ENCODE measurements at regions not wholly inside any gene's neighbourhood (a gene's known extent, or its start where the extent isn't known, plus 50 kb on each side); places are given as distances from the start of the nearest gene placed in this dataset.

DNA sequence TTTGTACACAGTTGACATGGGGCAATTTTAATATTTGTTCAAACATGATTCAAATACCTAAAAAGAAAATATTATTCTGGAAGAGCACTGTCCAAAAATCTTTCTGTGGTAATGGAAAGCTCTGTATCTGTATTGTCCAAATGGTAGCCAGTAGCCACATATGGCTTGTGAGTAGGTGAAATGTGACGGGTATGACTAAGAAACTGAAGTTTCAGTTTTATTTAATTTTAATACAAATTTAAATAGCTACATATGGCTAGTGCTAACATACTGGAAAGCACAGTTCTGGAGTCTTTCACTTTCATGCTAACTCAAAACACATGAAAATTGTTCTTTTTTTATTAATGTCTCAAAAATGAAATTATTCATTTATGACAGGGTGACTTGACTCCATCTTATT is 132.6 kb downstream of the PLK2 start:
- peaks cover 6% of the 10 kb centered on the region for H3K4me1 Mint-ChIP-seq (ENCODE audit: low read depth, unreplicated experiment)
- Histone ChIP-seq H3K36me3 (ENCODE audit: control insufficient read depth, insufficient read depth, low read length) (no peaks in the 10 kb centered on the region), H3K4me1 (no peaks in the 10 kb centered on the region; the same call in 1 of the 2 replicates), H3K9me3 (no peaks in the 10 kb centered on the region), H3K27me3 (replicated peaks; ENCODE audit: control insufficient read depth, insufficient read depth, low read length) (no peaks in the 10 kb centered on the region), H3K4me3 (ENCODE audit: low read depth, low read length) (no peak overlapping the region)
- ChIA-PET CTCF (no interaction called here), POLR2A (no interaction called here)
- no TSS peak for BruUV-seq (replicated peaks)
- intact Hi-C loops (cut with micrococcal nuclease; ENCODE audit: unreplicated experiment) = no loop called here
- H3K27ac Mint-ChIP-seq (ENCODE audit: unreplicated experiment) = no peak overlapping the region
- H3K4me3 Mint-ChIP-seq (ENCODE audit: unreplicated experiment) = no peak overlapping the region
- no peak for DNase-seq
- no peaks in the 10 kb centered on the region for H3K36me3 Mint-ChIP-seq (ENCODE audit: insufficient read depth, unreplicated experiment)
- no peaks in the 10 kb centered on the region for H3K27me3 Mint-ChIP-seq (ENCODE audit: insufficient read depth, unreplicated experiment)
- TF ChIP-seq, protein P1, sequence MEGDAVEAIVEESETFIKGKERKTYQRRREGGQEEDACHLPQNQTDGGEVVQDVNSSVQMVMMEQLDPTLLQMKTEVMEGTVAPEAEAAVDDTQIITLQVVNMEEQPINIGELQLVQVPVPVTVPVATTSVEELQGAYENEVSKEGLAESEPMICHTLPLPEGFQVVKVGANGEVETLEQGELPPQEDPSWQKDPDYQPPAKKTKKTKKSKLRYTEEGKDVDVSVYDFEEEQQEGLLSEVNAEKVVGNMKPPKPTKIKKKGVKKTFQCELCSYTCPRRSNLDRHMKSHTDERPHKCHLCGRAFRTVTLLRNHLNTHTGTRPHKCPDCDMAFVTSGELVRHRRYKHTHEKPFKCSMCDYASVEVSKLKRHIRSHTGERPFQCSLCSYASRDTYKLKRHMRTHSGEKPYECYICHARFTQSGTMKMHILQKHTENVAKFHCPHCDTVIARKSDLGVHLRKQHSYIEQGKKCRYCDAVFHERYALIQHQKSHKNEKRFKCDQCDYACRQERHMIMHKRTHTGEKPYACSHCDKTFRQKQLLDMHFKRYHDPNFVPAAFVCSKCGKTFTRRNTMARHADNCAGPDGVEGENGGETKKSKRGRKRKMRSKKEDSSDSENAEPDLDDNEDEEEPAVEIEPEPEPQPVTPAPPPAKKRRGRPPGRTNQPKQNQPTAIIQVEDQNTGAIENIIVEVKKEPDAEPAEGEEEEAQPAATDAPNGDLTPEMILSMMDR (IDR thresholded peaks at IDR 0.05; ENCODE audit: insufficient read depth in 1 of 2, low read depth in 1 of 2, low read length in 1 of 2, severe bottlenecking in 1 of 2, unreplicated experiment in 1 of 2) = no peak
- H3K9me3 Mint-ChIP-seq (ENCODE audit: unreplicated experiment) = no peaks in the 10 kb centered on the region

- H3K9me3 ChIP-seq = no peaks in the 10 kb centered on the region
- CTCF ChIA-PET = no interaction called here
- intact Hi-C loops (cut with micrococcal nuclease; ENCODE audit: unreplicated experiment) = no loop called here
- no TSS peak for BruUV-seq (replicated peaks)
- POLR2A ChIA-PET = no interaction called here
- no peak overlapping the region for H3K27ac Mint-ChIP-seq (ENCODE audit: unreplicated experiment)
- H3K27me3 ChIP-seq (replicated peaks; ENCODE audit: control insufficient read depth, insufficient read depth, low read length) = no peaks in the 10 kb centered on the region
- no peaks in the 10 kb centered on the region for H3K36me3 ChIP-seq (ENCODE audit: control insufficient read depth, insufficient read depth, low read length)
- TF ChIP-seq, protein P1 (IDR thresholded peaks at IDR 0.05; ENCODE audit: insufficient read depth in 1 of 2, low read depth in 1 of 2, low read length in 1 of 2, severe bottlenecking in 1 of 2, unreplicated experiment in 1 of 2) = no peak
- no peaks in the 10 kb centered on the region for H3K36me3 Mint-ChIP-seq (ENCODE audit: insufficient read depth, unreplicated experiment)
- peaks cover 7% of the 10 kb centered on the region for H3K4me1 Mint-ChIP-seq (ENCODE audit: low read depth, unreplicated experiment)
- no peak for DNase-seq
- no peak overlapping the region for H3K4me3 ChIP-seq (ENCODE audit: low read depth, low read length)
- no peaks in the 10 kb centered on the region for H3K9me3 Mint-ChIP-seq (ENCODE audit: unreplicated experiment)
- H3K27me3 Mint-ChIP-seq (ENCODE audit: insufficient read depth, unreplicated experiment) = no peaks in the 10 kb centered on the region
- no peak overlapping the region for H3K4me3 Mint-ChIP-seq (ENCODE audit: unreplicated experiment)
- H3K4me1 ChIP-seq = no peaks in the 10 kb centered on the region; the same call in 1 of the 2 replicates
Measured at GRCh38 chr5:58326022-58326421, 133.9 kb downstream of the PLK2 start.

GRCh38 chr5:58322453-58322852 is 137.4 kb downstream of the PLK2 start:
- POLR2A ChIA-PET = no interaction called here
- H3K9me3 Mint-ChIP-seq (ENCODE audit: unreplicated experiment) = no peaks in the 10 kb centered on the region
- no peaks in the 10 kb centered on the region for H3K36me3 Mint-ChIP-seq (ENCODE audit: insufficient read depth, unreplicated experiment)
- H3K4me1 Mint-ChIP-seq (ENCODE audit: low read depth, unreplicated experiment) = peaks cover 7% of the 10 kb centered on the region
- TF ChIP-seq, protein P1 (IDR thresholded peaks at IDR 0.05; ENCODE audit: insufficient read depth in 1 of 2, low read depth in 1 of 2, low read length in 1 of 2, severe bottlenecking in 1 of 2, unreplicated experiment in 1 of 2) = no peak
- Histone ChIP-seq H3K36me3 (ENCODE audit: control insufficient read depth, insufficient read depth, low read length) (no peaks in the 10 kb centered on the region), H3K4me1 (no peaks in the 10 kb centered on the region; the same call in 1 of the 2 replicates), H3K4me3 (ENCODE audit: low read depth, low read length) (no peak overlapping the region), H3K27me3 (replicated peaks; ENCODE audit: control insufficient read depth, insufficient read depth, low read length) (no peaks in the 10 kb centered on the region), H3K9me3 (no peaks in the 10 kb centered on the region)
- H3K4me3 Mint-ChIP-seq (ENCODE audit: unreplicated experiment) = no peak overlapping the region
- intact Hi-C loops (cut with micrococcal nuclease; ENCODE audit: unreplicated experiment) = no loop called here
- no TSS peak for BruUV-seq (replicated peaks)
- CTCF ChIA-PET = no interaction called here
- H3K27ac Mint-ChIP-seq (ENCODE audit: unreplicated experiment) = no peak overlapping the region
- no peaks in the 10 kb centered on the region for H3K27me3 Mint-ChIP-seq (ENCODE audit: insufficient read depth, unreplicated experiment)
- no peak for DNase-seq
